Activated T-helper 17 cell treated with anti-CD3 and anti-CD28 coated beads, Interleukin-2, amount 50 U/mL, for 72 hours (primary cell): ENCODE measurements at regions not wholly inside any gene's neighbourhood (a gene's known extent, or its start where the extent isn't known, plus 50 kb on each side); places are given as distances from the start of the nearest gene placed in this dataset.
"Not testable (repeated sequence)": the region's sequence is repeated elsewhere in the genome, so short reads cannot be mapped to it uniquely, and the experiment has no call there.

Experiments used
- ATAC-seq: fragments of 150-1000 bp; cut with Tn5 transposase; replicated peaks from 2 replicates; pipeline ENCODE4 v1.10.0; 2021; ENCODE audit warnings: mild to moderate bottlenecking, moderate library complexity
- H3K27ac Mint-ChIP-seq: one replicate; pipeline ENCODE4 v1.8.0; 2022; ENCODE audit warnings: mixed read lengths
- H3K27me3 Mint-ChIP-seq: one replicate; pipeline ENCODE4 v1.8.0; 2022; ENCODE audit warnings: mixed read lengths
- H3K36me3 Mint-ChIP-seq: one replicate; pipeline ENCODE4 v1.8.0; 2022; ENCODE audit warnings: low read depth, mild to moderate bottlenecking, mixed read lengths
- H3K4me1 Mint-ChIP-seq: one replicate; pipeline ENCODE4 v1.8.0; 2022; ENCODE audit warnings: mixed read lengths
- H3K4me3 Mint-ChIP-seq: one replicate; pipeline ENCODE4 v1.8.0; 2022; ENCODE audit warnings: mild to moderate bottlenecking, mixed read lengths
- H3K9me3 Mint-ChIP-seq: one replicate; pipeline ENCODE4 v1.8.0; 2022; ENCODE audit warnings: mixed read lengths

GRCh38 chr17:70499067-70499786, 329.9 kb downstream of the KCNJ2 start:
- H3K27ac Mint-ChIP-seq = no peak overlapping the region
- no peaks in the 10 kb centered on the region for H3K9me3 Mint-ChIP-seq
- H3K36me3 Mint-ChIP-seq = no peaks in the 10 kb centered on the region
- peaks cover 6% of the 10 kb centered on the region for H3K27me3 Mint-ChIP-seq
- H3K4me1 Mint-ChIP-seq = no peaks in the 10 kb centered on the region
- H3K4me3 Mint-ChIP-seq = no peak overlapping the region
- ATAC-seq = no peak

DNA sequence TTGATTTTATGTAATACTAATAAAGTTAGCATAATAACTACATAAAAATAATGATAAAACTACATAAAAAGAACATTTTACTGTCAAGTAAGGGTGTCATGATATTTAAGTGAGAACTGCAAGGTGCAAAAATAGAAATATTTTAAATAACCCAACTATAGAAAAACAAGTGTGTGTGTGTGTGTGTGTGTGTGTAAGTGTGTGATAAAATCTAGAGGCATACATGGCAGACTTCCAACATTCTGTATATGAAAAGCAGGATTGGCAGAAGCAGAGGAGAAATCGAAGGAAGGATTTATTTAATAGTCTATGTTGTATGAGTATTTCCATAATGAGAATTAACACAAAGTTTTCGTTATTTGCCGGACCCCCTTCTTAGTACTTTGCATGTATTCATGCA, 334.1 kb downstream of the KCNJ2 start:
- Mint-ChIP-seq H3K4me3 (no peak overlapping the region), H3K27ac (no peak overlapping the region)

DNA sequence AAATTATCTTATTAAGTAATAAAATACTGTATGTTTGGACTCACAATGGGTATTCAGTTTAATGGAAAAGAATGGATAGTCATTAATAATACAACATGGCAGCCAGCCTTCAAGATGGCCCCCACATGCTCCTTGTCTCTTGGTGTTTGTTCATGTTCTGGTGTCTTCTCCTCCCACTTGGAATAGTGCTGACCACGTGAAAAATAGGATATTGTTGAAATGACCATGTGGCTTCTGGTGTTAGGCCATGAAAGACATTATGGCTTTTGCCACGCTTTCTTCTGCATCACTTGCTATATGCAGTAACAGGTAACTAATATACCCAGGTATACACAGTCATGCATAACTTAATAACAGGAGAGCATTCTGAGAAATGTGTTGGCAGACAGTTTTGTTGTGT, 341.0 kb downstream of the KCNJ2 start:
- Mint-ChIP-seq H3K4me1 (no peaks in the 10 kb centered on the region), H3K9me3 (no peaks in the 10 kb centered on the region), H3K27ac (no peak overlapping the region), H3K27me3 (peaks cover 7% of the 10 kb centered on the region), H3K4me3 (no peak overlapping the region), H3K36me3 (no peaks in the 10 kb centered on the region)
- ATAC-seq = no peak

More for the DNA sequence above, 334.1 kb downstream of the KCNJ2 start:
- Mint-ChIP-seq H3K4me1 (no peaks in the 10 kb centered on the region), H3K36me3 (no peaks in the 10 kb centered on the region), H3K9me3 (no peaks in the 10 kb centered on the region), H3K27me3 (peaks cover 6% of the 10 kb centered on the region)
- ATAC-seq = no peak

GRCh38 chr17:70517816-70518215, 348.5 kb downstream of the KCNJ2 start:
- H3K9me3 Mint-ChIP-seq = no peaks in the 10 kb centered on the region
- H3K27ac Mint-ChIP-seq = no peak overlapping the region
- H3K4me1 Mint-ChIP-seq = no peaks in the 10 kb centered on the region
- no peak overlapping the region for H3K4me3 Mint-ChIP-seq
- ATAC-seq = no peak
- peaks cover 4% of the 10 kb centered on the region for H3K27me3 Mint-ChIP-seq
- H3K36me3 Mint-ChIP-seq = no peaks in the 10 kb centered on the region

DNA sequence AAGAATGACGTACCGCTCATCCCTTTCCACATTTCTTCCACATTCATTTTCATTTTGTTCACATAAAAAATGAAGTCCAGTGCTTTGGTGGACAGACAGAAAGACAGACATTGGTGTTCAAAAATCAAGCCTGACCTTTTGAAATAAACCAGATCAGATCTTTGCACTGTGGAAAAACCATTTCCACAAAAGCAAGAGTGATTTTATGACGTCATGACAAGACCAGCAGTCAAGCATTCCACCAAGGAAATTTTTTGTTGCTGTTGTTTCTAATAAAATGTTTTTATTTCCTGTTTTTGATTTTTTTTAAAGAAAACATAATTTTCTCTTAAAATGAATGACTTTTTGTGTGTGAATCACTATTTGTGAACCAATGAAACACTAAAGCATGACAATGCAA, 350.0 kb downstream of the KCNJ2 start:
- H3K9me3 Mint-ChIP-seq = no peaks in the 10 kb centered on the region
- peaks cover 4% of the 10 kb centered on the region for H3K27me3 Mint-ChIP-seq
- no peaks in the 10 kb centered on the region for H3K4me1 Mint-ChIP-seq
- no peak for ATAC-seq
- no peaks in the 10 kb centered on the region for H3K36me3 Mint-ChIP-seq
- H3K4me3 Mint-ChIP-seq = no peak overlapping the region
- H3K27ac Mint-ChIP-seq = no peak overlapping the region

- Mint-ChIP-seq H3K27ac (no peak overlapping the region), H3K9me3 (no peaks in the 10 kb centered on the region), H3K4me1 (no peaks in the 10 kb centered on the region), H3K36me3 (no peaks in the 10 kb centered on the region), H3K27me3 (peaks cover 4% of the 10 kb centered on the region), H3K4me3 (no peak overlapping the region)
- ATAC-seq = no peak
Observed at GRCh38 chr17:70520447-70520846, 351.1 kb downstream of the KCNJ2 start.

DNA sequence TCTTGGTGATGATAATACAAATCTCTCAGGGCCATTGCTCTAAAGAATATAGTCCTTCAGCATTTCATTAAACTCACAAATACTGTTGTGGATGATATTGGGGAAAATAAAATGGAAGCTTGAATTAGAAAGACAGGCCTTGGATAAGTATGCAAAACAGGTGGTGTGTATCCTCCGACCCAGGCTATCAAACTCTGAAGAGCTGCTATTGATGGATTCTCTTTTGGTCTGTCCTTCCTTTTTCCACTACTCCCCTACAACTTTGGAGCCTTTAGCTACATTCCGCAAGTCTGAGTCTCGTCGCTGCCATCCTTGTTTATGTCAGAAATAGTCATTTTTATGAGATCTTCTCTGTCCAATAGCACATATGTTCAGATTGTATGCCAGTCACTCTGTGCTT, 351.6 kb downstream of the KCNJ2 start:
- Mint-ChIP-seq H3K27me3 (peaks cover 9% of the 10 kb centered on the region), H3K4me1 (no peaks in the 10 kb centered on the region), H3K4me3 (no peak overlapping the region), H3K36me3 (no peaks in the 10 kb centered on the region), H3K9me3 (peaks cover 5% of the 10 kb centered on the region), H3K27ac (no peak overlapping the region)
- no peak for ATAC-seq

- Mint-ChIP-seq H3K36me3 (no peaks in the 10 kb centered on the region), H3K9me3 (peaks cover 5% of the 10 kb centered on the region), H3K27ac (no peak overlapping the region), H3K27me3 (peaks cover 9% of the 10 kb centered on the region), H3K4me3 (no peak overlapping the region), H3K4me1 (no peaks in the 10 kb centered on the region)
- no peak for ATAC-seq
Observed at GRCh38 chr17:70521821-70522256, 352.5 kb downstream of the KCNJ2 start.

DNA sequence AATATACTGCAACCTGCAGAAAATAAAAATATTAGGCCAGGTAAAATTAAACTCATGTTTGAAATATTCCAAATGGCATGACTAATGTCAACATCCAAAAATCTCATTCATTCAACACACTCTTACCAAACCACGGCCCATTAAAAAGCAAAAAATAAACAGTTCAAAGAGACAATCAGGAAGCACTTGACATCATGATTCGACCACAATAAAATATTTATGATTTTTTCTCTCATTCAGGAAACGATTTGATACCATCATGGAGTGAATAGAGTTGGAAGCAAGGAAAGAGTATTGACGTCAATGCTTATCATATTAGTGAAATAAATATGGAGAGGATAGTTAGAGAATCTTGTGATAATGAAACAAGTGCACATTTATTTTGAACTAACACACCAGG, 354.1 kb downstream of the KCNJ2 start:
- Mint-ChIP-seq H3K27ac (no peak overlapping the region), H3K4me1 (no peaks in the 10 kb centered on the region), H3K9me3 (peaks cover 5% of the 10 kb centered on the region), H3K36me3 (no peaks in the 10 kb centered on the region), H3K4me3 (no peak overlapping the region), H3K27me3 (peaks cover 13% of the 10 kb centered on the region)
- ATAC-seq = no peak

DNA sequence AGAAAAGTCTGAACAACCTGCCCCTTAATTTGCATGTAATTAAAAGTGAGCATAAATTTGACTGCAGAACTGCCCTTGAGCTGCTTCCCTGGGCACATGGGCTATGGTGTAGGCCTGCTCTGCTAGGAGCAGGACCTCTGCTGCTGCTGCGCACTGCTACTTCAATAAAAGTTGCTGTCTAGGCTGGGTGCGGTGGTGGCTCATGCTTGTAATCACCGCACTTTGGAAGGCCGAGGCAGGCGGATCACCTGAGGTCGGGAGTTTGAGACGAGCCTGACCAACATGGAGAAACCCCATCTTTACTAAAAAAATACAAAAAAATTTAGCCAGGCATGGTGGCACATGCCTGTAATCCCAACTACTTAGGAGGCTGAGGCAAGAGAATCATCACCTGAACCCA, 355.7 kb downstream of the KCNJ2 start:
- ATAC-seq, H3K9me3 Mint-ChIP-seq, H3K4me1 Mint-ChIP-seq, H3K36me3 Mint-ChIP-seq, H3K27ac Mint-ChIP-seq, H3K4me3 Mint-ChIP-seq: not testable (repeated sequence)
- peaks cover 13% of the 10 kb centered on the region for H3K27me3 Mint-ChIP-seq

GRCh38 chr17:70525961-70526360, 356.6 kb downstream of the KCNJ2 start:
- no peaks in the 10 kb centered on the region for H3K4me1 Mint-ChIP-seq
- peaks cover 13% of the 10 kb centered on the region for H3K27me3 Mint-ChIP-seq
- H3K36me3 Mint-ChIP-seq = no peaks in the 10 kb centered on the region
- H3K9me3 Mint-ChIP-seq = peaks cover 5% of the 10 kb centered on the region
- no peak overlapping the region for H3K4me3 Mint-ChIP-seq
- no peak for ATAC-seq
- H3K27ac Mint-ChIP-seq = no peak overlapping the region

DNA sequence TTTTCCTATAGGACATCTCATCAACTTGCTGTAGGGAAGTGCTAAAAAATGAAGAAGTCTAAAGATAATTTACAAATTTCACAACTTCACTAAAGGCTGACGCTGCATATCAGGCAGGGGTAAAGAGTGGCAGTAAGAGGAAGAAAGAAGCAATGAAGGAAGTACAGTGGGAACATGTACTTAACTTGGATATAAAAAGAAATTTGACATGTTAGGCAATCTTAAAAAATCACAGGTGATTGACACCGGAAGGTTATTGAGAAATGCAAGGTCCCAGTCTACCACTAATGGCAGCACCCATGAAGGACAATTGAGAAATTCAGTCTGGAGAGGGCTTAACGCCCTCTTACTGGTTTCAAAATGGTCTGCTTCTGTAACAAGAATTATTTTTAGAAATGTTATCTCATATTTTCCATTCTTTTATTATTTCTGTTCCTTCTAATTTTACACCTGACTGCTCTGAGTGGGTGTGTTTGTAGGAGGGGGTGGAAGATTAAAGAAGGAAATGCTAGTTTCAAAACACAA, 358.1 kb downstream of the KCNJ2 start:
- Mint-ChIP-seq H3K27ac (no peak overlapping the region), H3K4me1 (no peaks in the 10 kb centered on the region), H3K27me3 (peaks cover 9% of the 10 kb centered on the region), H3K36me3 (no peaks in the 10 kb centered on the region), H3K4me3 (no peak overlapping the region), H3K9me3 (peaks cover 5% of the 10 kb centered on the region)
- ATAC-seq = no peak

GRCh38 chr17:70533427-70533826, 364.1 kb downstream of the KCNJ2 start:
- ATAC-seq = no peak
- no peak overlapping the region for H3K27ac Mint-ChIP-seq
- no peaks in the 10 kb centered on the region for H3K9me3 Mint-ChIP-seq
- no peaks in the 10 kb centered on the region for H3K4me1 Mint-ChIP-seq
- no peaks in the 10 kb centered on the region for H3K36me3 Mint-ChIP-seq
- H3K27me3 Mint-ChIP-seq = no peaks in the 10 kb centered on the region
- H3K4me3 Mint-ChIP-seq = no peak overlapping the region

GRCh38 chr17:70535986-70536385, 366.7 kb downstream of the KCNJ2 start:
- H3K9me3 Mint-ChIP-seq = no peaks in the 10 kb centered on the region
- H3K27ac Mint-ChIP-seq = no peak overlapping the region
- H3K4me1 Mint-ChIP-seq = no peaks in the 10 kb centered on the region
- no peak overlapping the region for H3K4me3 Mint-ChIP-seq
- no peaks in the 10 kb centered on the region for H3K36me3 Mint-ChIP-seq
- H3K27me3 Mint-ChIP-seq = peaks cover 3% of the 10 kb centered on the region
- ATAC-seq = no peak

GRCh38 chr17:70539132-70539924, 370.0 kb downstream of the KCNJ2 start:
- Mint-ChIP-seq H3K27me3 (peaks cover 3% of the 10 kb centered on the region), H3K27ac (no peak overlapping the region), H3K9me3 (no peaks in the 10 kb centered on the region), H3K36me3 (no peaks in the 10 kb centered on the region), H3K4me1 (no peaks in the 10 kb centered on the region), H3K4me3 (no peak overlapping the region)
- no peak for ATAC-seq
